Small intestine (tissue), 7 donors: ENCODE measurements at regions not wholly inside any gene's neighbourhood (a gene's known extent, or its start where the extent isn't known, plus 50 kb on each side); places are given as distances from the start of the nearest gene placed in this dataset.

ENCODE experiments used
- DNase-seq, 2 donors: peaks; one replicate each; pipeline versions ENCODE4 v3.0.0 to v3.0.0-alpha.2; 2013
- FAIRE-seq: peaks from 2 replicates; lab custom pipeline; 2012; peaks lifted over from hg19 to GRCh38; lab: Jason Lieb, UNC
- H3K27ac ChIP-seq, 3 donors: one replicate each; pipeline ENCODE4 v1.5.1; 2013; ENCODE audit warnings: low read length in 2 of 3, mild to moderate bottlenecking in 2 of 3, control low read depth in 1 of 3, inconsistent platforms in 1 of 3, low read depth in 1 of 3, moderate library complexity in 1 of 3
- H3K27me3 ChIP-seq, 3 donors: one replicate each; pipeline ENCODE4 v1.6.1; 2013; ENCODE audit warnings: low read length in 3 of 3, inconsistent platforms in 1 of 3; ENCODE audit not compliant: control insufficient read depth in 3 of 3, insufficient read depth in 3 of 3
- H3K36me3 ChIP-seq, 3 donors: one replicate each; pipeline ENCODE4 v1.6.1; 2013; ENCODE audit warnings: low read length in 3 of 3, inconsistent platforms in 1 of 3, low read depth in 1 of 3, mild to moderate bottlenecking in 1 of 3, moderate library complexity in 1 of 3; ENCODE audit not compliant: control insufficient read depth in 3 of 3, insufficient read depth in 2 of 3
- H3K4me1 ChIP-seq, 3 donors: one replicate each; pipeline ENCODE4 v1.6.1; 2013; ENCODE audit warnings: low read length in 2 of 3, inconsistent platforms in 1 of 3, low read depth in 1 of 3, mild to moderate bottlenecking in 1 of 3, moderate library complexity in 1 of 3; ENCODE audit not compliant: control insufficient read depth in 3 of 3, insufficient read depth in 2 of 3
- H3K4me3 ChIP-seq, 3 donors: one replicate each; pipeline ENCODE4 v1.5.1; 2013; ENCODE audit warnings: low read length in 3 of 3, control low read depth in 1 of 3, inconsistent platforms in 1 of 3, low read depth in 1 of 3, mild to moderate bottlenecking in 1 of 3, moderate library complexity in 1 of 3
- H3K9me3 ChIP-seq, 2 donors: one replicate each; pipeline ENCODE4 v1.6.1; 2013; ENCODE audit warnings: low read depth in 1 of 2, low read length in 1 of 2; ENCODE audit not compliant: control insufficient read depth in 2 of 2, insufficient read depth in 1 of 2
- WGBS, 3 donors: extraction: QIAGEN DNeasy Blood & Tissue Kit; methylation state at CpG; one replicate each; pipeline ENCODE4 v1.1.7; 2013; 5-methylcytosine and 5-hydroxymethylcytosine counted together
- donor health status: healthy with polysubstance abuse.
- donor health status: control.
- donor health status: control.
- donor health status: Bipolar disorder and iron deficiency.
- donor health status: healthy.

- Histone ChIP-seq H3K27ac (no peak overlapping the region), H3K4me1 (no peaks in the 10 kb centered on the region), H3K9me3 (no peaks in the 10 kb centered on the region), H3K27me3 (no peaks in the 10 kb centered on the region), H3K36me3 (no peaks in the 10 kb centered on the region), H3K4me3 (no peak overlapping the region)
- no peak for FAIRE-seq
- no peak for DNase-seq
- WGBS, 3 donors: 82 to 92% (median 86%) methylated on average over 5 of the region's 5 CpGs
These were observed 314.5 kb downstream of the SPATA31D1 start for GRCh38 chr9:82302968-82303655.

GRCh38 chr9:82308836-82309235, 320.3 kb downstream of the SPATA31D1 start:
- no peaks in the 10 kb centered on the region for H3K27me3 ChIP-seq
- 52 to 78% (median 69%) methylated on average over 3 of the region's 3 CpGs for WGBS, 3 donors
- H3K27ac ChIP-seq: no peak overlapping the region
- FAIRE-seq (no peak), DNase-seq (no peak)
- H3K9me3 ChIP-seq: no peaks in the 10 kb centered on the region
- no peaks in the 10 kb centered on the region for H3K4me1 ChIP-seq
- H3K36me3 ChIP-seq: no peaks in the 10 kb centered on the region
- no peak overlapping the region for H3K4me3 ChIP-seq

- DNase-seq (no peak), FAIRE-seq (no peak)
- Histone ChIP-seq H3K4me3 (no peak overlapping the region), H3K27me3 (no peaks in the 10 kb centered on the region), H3K9me3 (no peaks in the 10 kb centered on the region), H3K27ac (no peak overlapping the region), H3K4me1 (no peaks in the 10 kb centered on the region), H3K36me3 (no peaks in the 10 kb centered on the region)
- WGBS, 3 donors: 72 to 89% (median 72%) methylated on average over 2 of the region's 2 CpGs
These were observed 325.1 kb downstream of the SPATA31D1 start for GRCh38 chr9:82313697-82314096.

- no peaks in the 10 kb centered on the region for H3K4me1 ChIP-seq
- WGBS, 3 donors: 33 to 54% (median 50%) methylated on average over 1 of the region's 1 CpG
- DNase-seq (no peak), FAIRE-seq (no peak)
- H3K27ac ChIP-seq: no peak overlapping the region
- no peaks in the 10 kb centered on the region for H3K9me3 ChIP-seq
- no peaks in the 10 kb centered on the region for H3K36me3 ChIP-seq
- H3K4me3 ChIP-seq: no peak overlapping the region
- H3K27me3 ChIP-seq: no peaks in the 10 kb centered on the region
These were observed 332.0 kb downstream of the SPATA31D1 start for GRCh38 chr9:82320566-82320965.

GRCh38 chr9:82325907-82326306, 337.3 kb downstream of the SPATA31D1 start:
- DNase-seq (no peak), FAIRE-seq (no peak)
- Histone ChIP-seq H3K27ac (no peak overlapping the region), H3K36me3 (no peaks in the 10 kb centered on the region), H3K4me3 (no peak overlapping the region), H3K4me1 (no peaks in the 10 kb centered on the region), H3K9me3 (peaks cover 0 to 3% of the 10 kb centered on the region in 2 donors), H3K27me3 (no peaks in the 10 kb centered on the region)
- 88 to 92% (median 91%) methylated on average over 2 of the region's 2 CpGs for WGBS, 3 donors

- Histone ChIP-seq H3K27ac (no peak overlapping the region), H3K36me3 (no peaks in the 10 kb centered on the region), H3K27me3 (no peaks in the 10 kb centered on the region), H3K9me3 (peaks cover 0 to 3% of the 10 kb centered on the region in 2 donors), H3K4me1 (no peaks in the 10 kb centered on the region), H3K4me3 (no peak overlapping the region)
- 90 to 95% (median 94%) methylated on average over 2 of the region's 2 CpGs for WGBS, 3 donors
- DNase-seq (no peak), FAIRE-seq (no peak)
These were observed 339.1 kb downstream of the SPATA31D1 start for GRCh38 chr9:82327641-82328040.

- H3K4me1 ChIP-seq: no peaks in the 10 kb centered on the region
- no peak for FAIRE-seq
- H3K36me3 ChIP-seq: no peaks in the 10 kb centered on the region
- DNase-seq: no peak
- no peak overlapping the region for H3K27ac ChIP-seq
- H3K27me3 ChIP-seq: no peaks in the 10 kb centered on the region
- WGBS, 3 donors: 69 to 85% (median 80%) methylated on average over 2 of the region's 2 CpGs
- H3K4me3 ChIP-seq: no peak overlapping the region
- H3K9me3 ChIP-seq: peaks cover 0 to 3% of the 10 kb centered on the region in 2 donors
These were observed 342.5 kb downstream of the SPATA31D1 start for GRCh38 chr9:82331079-82331478.

GRCh38 chr9:82332018-82332773, 343.6 kb downstream of the SPATA31D1 start:
- DNase-seq (no peak), FAIRE-seq (no peak)
- Histone ChIP-seq H3K27ac (no peak overlapping the region), H3K9me3 (peaks cover 0 to 3% of the 10 kb centered on the region in 2 donors), H3K4me1 (no peaks in the 10 kb centered on the region), H3K36me3 (no peaks in the 10 kb centered on the region), H3K27me3 (no peaks in the 10 kb centered on the region), H3K4me3 (no peak overlapping the region)
- 15 to 43% (median 25%) methylated on average over 5 of the region's 5 CpGs for WGBS, 3 donors
